ENCODE measurements at regions not wholly inside any gene's neighbourhood (a gene's known extent, or its start where the extent isn't known, plus 50 kb on each side); places are given as distances from the start of the nearest gene placed in this dataset.

- DNase-seq, result no peak
- no peak for TF ChIP-seq CTCF (IDR thresholded peaks at IDR 0.05; ENCODE audit: partially characterized antibody, unreplicated experiment)
- Mint-ChIP-seq H3K27ac (ENCODE audit: unreplicated experiment) (no peak overlapping the region), H3K9me3 (ENCODE audit: unreplicated experiment) (no peaks in the 10 kb centered on the region), H3K27me3 (ENCODE audit: unreplicated experiment) (peaks cover 2% of the 10 kb centered on the region), H3K4me3 (ENCODE audit: unreplicated experiment) (no peak overlapping the region), H3K36me3 (ENCODE audit: unreplicated experiment) (no peaks in the 10 kb centered on the region), H3K4me1 (ENCODE audit: low read depth, unreplicated experiment) (peaks cover 2% of the 10 kb centered on the region)
Observed at GRCh38 chr2:104649866-104650265, 204.0 kb upstream of the POU3F3 start.

GRCh38 chr2:104650405-104650996 is 203.4 kb upstream of the POU3F3 start:
- Mint-ChIP-seq H3K4me3 (ENCODE audit: unreplicated experiment) (no peak overlapping the region), H3K9me3 (ENCODE audit: unreplicated experiment) (no peaks in the 10 kb centered on the region), H3K4me1 (ENCODE audit: low read depth, unreplicated experiment) (peaks cover 2% of the 10 kb centered on the region), H3K27me3 (ENCODE audit: unreplicated experiment) (peaks cover 2% of the 10 kb centered on the region), H3K36me3 (ENCODE audit: unreplicated experiment) (no peaks in the 10 kb centered on the region), H3K27ac (ENCODE audit: unreplicated experiment) (no peak overlapping the region)
- DNase-seq, result no peak
- TF ChIP-seq CTCF (IDR thresholded peaks at IDR 0.05; ENCODE audit: partially characterized antibody, unreplicated experiment), result no peak

GRCh38 chr2:104654811-104655210 is 199.1 kb upstream of the POU3F3 start:
- H3K27me3 Mint-ChIP-seq (ENCODE audit: unreplicated experiment), result peaks cover 8% of the 10 kb centered on the region
- H3K27ac Mint-ChIP-seq (ENCODE audit: unreplicated experiment), result no peak overlapping the region
- no peak overlapping the region for H3K4me3 Mint-ChIP-seq (ENCODE audit: unreplicated experiment)
- peaks cover 3% of the 10 kb centered on the region for H3K9me3 Mint-ChIP-seq (ENCODE audit: unreplicated experiment)
- DNase-seq, result no peak
- H3K4me1 Mint-ChIP-seq (ENCODE audit: low read depth, unreplicated experiment), result peaks cover 11% of the 10 kb centered on the region
- no peak for TF ChIP-seq CTCF (IDR thresholded peaks at IDR 0.05; ENCODE audit: partially characterized antibody, unreplicated experiment)
- H3K36me3 Mint-ChIP-seq (ENCODE audit: unreplicated experiment), result no peaks in the 10 kb centered on the region

- H3K4me3 Mint-ChIP-seq (ENCODE audit: unreplicated experiment), result no peak overlapping the region
- no peaks in the 10 kb centered on the region for H3K36me3 Mint-ChIP-seq (ENCODE audit: unreplicated experiment)
- H3K27me3 Mint-ChIP-seq (ENCODE audit: unreplicated experiment), result peaks cover 10% of the 10 kb centered on the region
- peak; percentile 50 for DNase-seq
- H3K9me3 Mint-ChIP-seq (ENCODE audit: unreplicated experiment), result peaks cover 4% of the 10 kb centered on the region
- no peak for TF ChIP-seq CTCF (IDR thresholded peaks at IDR 0.05; ENCODE audit: partially characterized antibody, unreplicated experiment)
- peaks cover 13% of the 10 kb centered on the region for H3K4me1 Mint-ChIP-seq (ENCODE audit: low read depth, unreplicated experiment)
- H3K27ac Mint-ChIP-seq (ENCODE audit: unreplicated experiment), result no peak overlapping the region
Observed at GRCh38 chr2:104656571-104657163, 197.2 kb upstream of the POU3F3 start.

GRCh38 chr2:104658144-104658835 is 195.6 kb upstream of the POU3F3 start:
- peaks cover 13% of the 10 kb centered on the region for H3K4me1 Mint-ChIP-seq (ENCODE audit: low read depth, unreplicated experiment)
- H3K9me3 Mint-ChIP-seq (ENCODE audit: unreplicated experiment), result peaks cover 4% of the 10 kb centered on the region
- H3K36me3 Mint-ChIP-seq (ENCODE audit: unreplicated experiment), result no peaks in the 10 kb centered on the region
- no peak for TF ChIP-seq CTCF (IDR thresholded peaks at IDR 0.05; ENCODE audit: partially characterized antibody, unreplicated experiment)
- H3K27me3 Mint-ChIP-seq (ENCODE audit: unreplicated experiment), result peaks cover 10% of the 10 kb centered on the region
- H3K27ac Mint-ChIP-seq (ENCODE audit: unreplicated experiment), result peak overlapping the region; percentile 29
- DNase-seq, result peak; percentile 44
- H3K4me3 Mint-ChIP-seq (ENCODE audit: unreplicated experiment), result peak overlapping the region; percentile 81

All from glutamatergic neuron (in vitro differentiated cells).